Stimulated activated CD4-positive, alpha-beta T cell treated with anti-CD3 and anti-CD28 coated beads, TNF-alpha, amount 100 ng/mL, for 48 hours (primary cell): ENCODE measurements at regions not wholly inside any gene's neighbourhood (a gene's known extent, or its start where the extent isn't known, plus 50 kb on each side); places are given as distances from the start of the nearest gene placed in this dataset.

Experiments
- DNase-seq, 3 donors: peaks; one replicate each; pipeline ENCODE4 v3.0.0-alpha.2; 2020; ENCODE audit warnings: low read depth in 3 of 3

DNA sequence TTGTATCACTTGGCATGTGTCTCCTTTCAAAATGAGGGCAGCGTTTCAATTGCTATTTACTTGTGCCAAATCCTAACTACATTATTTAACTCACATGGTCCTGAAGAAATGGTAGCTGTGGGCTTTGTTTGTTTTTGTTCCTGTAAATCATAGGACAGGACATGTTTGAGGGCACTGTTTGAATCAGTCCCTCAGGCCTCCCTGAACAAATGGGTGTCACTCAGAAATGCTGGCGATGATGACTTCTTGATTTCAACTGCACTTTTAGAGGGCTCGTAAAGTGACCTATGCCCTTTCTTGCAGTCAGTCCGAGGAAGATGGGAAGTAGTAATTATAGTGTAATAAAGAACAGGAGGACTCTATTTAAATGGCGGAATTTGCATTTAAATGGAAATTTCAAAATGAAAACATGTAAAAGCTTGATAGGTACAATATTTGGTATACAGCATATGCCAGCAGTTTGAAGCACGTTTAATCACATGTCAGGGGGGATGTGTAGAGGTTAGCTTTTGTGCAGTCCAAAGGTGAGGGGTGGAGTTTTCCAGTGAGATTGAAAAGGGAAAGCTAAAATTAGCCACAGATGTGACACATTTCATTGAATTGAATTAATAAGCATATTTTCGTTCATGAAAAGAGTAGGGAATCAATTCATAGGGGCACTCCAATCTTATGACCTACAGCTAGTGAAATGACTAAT is 1958.7 kb upstream of the IGFBP7 start:
- no peak for DNase-seq

DNA sequence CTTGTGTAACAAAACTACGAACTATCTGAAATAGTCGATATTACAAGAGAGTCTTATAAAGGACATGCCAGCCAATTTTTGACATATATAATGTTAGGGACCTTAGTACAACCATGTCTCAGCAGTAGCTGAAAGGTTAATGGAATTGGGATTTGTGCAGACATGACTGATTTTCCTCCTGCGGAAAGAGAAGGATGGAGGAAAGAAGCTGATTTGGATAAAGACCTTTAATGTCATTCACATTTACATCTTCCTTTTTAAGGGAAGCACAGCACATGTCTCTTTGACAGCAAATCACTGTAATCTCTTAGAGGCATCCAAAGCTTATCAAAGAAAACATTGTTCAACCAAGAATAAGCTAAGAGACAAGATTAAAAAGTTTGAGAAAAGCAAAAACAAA is 1976.2 kb upstream of the IGFBP7 start:
- DNase-seq, result no peak

DNA sequence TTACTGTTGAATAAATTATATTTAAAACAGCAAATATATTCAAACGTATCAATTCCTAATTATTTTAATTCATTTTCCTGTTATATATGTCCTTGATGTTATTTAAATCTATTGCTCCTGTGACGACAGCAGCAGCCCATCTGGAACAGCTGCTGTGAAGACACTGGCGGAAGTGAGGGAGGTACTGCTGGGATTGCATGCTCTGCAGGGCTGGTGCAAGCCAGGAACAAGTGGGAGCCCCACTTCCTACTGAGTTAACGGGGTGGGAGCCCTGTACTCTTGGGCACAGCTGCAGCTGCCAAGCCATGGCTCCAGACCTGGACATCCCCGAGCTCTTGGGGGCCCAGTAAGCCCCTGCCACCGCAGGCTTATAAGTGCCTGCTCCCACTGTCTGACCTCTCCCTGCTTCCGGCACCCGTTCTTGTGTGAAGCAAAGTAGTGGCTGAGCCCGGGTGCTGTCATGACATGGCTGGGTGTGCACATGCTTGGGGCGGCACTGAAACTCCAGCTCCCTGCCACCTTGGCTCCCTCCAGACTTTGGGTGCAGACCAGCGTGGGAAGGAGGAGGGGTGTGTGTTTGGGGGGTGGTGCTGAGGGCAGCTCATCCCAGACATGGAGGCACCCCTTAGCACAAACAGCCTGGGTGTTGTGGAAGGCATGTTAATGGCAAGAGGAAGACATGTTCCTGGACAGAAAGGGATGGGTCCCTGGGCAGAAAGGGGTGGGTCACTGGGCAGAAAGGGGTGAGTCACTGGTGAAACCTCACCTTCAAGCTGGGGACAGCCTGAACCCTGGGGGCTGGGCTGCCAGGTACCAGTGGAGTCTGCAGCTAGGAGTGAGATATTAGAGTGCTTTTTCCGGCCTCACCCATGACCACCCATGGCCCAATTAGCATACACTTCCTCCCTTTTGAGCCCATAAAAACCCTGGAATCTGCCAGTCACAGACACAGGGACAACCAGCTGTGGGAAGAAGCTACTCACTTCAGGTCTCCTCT is 1981.3 kb upstream of the IGFBP7 start:
- no peak for DNase-seq

DNA sequence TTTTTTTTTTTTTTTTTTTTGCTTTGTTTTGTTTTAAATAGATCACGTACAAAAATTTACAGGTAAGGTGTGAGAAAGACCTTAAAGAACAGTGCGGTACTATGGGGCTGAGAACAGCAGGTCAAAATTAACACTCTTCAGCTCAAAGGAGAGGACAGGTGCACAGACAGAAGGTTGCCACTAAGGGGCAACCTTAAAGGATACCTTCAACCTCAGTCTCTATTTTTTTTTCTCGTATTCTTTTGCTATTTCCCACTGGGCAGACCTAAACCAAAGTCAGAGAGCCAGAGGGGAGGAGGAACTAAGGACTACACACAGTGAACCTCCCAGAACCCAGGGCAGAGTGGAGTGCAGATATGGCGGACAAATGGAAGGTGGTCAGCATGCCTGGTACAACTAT is 1984.3 kb upstream of the IGFBP7 start:
- DNase-seq, result no peak

DNA sequence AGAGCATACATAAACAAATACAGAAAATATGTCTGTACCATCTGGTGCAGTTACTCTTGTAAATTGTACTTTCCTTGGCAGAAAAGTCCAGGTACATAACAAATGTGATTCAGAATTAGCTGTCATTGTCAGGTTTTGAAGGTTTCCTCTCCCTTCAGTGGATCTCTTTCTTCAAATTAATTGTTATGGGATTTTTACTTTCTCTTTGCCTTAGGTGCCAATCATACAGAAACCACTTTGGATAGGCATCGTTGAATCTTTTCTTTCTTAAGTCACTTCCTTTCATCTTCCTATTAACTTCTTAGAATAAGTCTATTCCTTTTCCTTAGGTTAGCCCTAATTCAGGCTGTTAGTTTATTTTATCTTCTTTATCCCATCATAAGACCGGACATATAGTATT is 1992.1 kb upstream of the IGFBP7 start:
- no peak for DNase-seq

DNA sequence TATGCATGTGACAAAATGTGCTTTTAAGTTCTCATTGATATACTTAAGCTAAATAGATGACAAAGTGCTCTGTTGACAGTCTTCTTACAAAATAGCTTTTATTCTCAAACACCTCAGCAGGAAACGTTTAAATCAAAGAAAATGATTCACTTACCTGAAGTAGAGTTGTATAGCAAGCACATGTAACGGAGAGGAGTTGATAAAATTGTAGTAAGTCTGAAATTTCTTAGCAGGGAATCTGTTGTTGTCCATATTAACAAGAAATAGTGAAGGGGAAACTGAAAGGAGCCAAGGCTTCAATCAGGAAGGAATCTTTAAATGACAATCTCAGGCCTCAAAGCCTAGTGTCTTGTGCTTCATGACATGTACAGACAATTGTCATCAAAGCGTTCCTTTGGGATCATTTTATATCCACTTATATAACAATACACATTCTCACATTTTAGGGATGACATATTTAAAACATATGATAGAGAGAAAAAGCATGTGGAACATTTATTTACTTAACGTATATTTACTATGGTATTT is 2010.2 kb upstream of the IGFBP7 start:
- no peak for DNase-seq

DNA sequence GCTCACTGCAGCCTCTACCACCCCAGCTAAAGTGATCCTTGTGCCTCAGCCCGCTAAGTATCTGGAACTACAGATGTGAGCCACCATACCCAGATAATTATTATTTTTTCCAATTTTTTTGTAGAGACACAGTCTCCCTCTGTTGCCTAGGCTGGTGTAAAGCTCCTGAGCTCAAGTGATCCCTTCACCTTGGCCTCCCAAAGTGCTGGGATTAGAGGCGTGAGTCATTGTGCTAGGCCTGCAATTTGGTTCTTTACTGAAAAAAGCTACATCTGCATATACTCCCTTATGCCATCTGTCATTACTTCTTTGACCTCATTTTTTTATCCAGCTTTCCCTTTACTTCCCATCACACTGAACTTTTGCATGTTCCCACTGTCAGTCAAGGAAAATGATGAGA is 2012.4 kb upstream of the IGFBP7 start:
- DNase-seq, result no peak

DNA sequence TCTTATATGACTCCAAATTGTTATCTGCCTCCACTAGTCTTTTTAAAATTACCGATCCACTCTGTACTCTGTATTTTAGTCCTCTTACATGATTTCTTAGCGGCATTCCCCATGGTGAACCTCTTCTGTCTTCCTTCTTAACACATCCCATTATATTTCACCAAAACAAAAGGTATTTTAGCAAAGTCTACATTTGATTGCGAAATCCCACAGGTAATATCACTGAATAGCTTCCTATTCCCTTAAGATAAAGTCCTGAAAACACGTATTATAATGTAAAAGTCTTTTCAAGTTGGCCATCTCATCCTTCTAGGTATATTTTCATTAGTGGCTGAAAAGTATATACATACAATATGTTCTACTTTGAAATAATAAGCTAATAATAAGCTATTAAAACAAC is 2016.0 kb upstream of the IGFBP7 start:
- DNase-seq, result no peak

DNA sequence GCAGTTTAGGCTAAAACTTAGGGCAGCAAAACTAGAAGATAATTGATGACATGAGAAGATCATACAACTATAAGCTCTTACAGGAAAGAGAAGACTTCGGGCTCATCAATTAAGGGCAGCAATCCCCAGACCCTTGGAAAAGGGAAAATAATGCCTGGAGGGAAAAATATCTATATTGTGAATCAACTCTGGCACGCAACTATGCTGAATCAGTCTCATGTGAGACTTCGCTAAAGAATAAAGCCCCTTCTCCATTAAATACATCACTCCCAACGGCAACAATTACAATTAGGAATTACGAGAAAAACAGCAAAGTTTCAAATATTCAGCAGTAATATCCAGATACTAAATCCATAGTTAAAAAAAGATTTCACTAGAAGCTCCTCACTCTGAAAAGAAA is 2016.8 kb upstream of the IGFBP7 start:
- no peak for DNase-seq

DNA sequence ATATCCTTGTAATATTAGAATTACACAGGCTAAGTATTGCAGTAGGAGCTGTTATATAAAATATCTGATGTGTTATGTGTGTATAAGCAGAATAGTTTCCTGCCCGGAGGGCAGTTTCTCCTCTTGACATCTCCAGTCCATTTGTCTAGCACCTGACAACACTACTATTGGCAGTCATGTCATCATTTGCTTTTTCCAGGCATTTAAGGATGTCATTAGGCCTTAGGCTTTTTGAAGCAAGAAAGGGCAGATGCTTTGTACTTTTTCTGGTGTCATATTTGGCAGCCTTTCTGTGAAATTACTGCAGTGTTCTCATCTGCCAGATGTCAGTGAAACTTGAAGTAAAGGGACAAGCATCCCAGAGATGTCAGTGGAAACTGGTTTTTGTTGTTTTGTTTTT is 2017.6 kb upstream of the IGFBP7 start:
- DNase-seq, result no peak

DNA sequence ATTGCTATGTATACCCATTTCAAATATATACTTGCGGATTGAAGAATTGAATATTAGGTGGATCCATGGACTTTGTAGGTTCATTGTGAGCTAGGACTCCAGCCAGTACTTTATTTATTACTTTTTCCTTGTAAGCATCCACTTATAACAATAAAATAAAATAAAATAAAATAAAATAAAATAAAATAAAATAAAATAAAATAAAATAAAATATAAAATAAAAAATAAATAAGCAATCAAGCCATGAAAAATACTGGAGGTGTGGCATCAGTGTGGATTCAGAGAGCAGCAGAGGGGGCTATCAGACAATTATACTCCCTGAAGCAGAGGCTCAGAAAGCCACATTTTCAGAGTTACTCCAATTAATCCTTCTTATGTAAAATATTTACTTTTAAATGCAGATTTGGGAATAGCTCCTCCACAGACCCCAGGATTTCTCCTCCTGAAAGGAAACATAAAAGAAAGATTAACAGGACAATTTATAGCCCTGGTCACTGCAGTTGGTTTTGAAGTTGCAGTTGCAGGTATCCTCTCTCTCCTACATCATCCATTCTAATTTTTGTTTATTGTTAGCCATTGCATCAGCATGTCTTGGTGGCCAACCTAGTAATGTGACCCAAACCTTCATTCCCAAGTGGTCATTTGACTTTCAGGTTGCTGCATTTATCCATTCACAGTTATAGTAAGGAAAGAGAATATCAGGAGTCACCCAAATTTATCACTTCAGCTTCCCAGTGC is 2025.2 kb upstream of the IGFBP7 start:
- DNase-seq, result no peak

DNA sequence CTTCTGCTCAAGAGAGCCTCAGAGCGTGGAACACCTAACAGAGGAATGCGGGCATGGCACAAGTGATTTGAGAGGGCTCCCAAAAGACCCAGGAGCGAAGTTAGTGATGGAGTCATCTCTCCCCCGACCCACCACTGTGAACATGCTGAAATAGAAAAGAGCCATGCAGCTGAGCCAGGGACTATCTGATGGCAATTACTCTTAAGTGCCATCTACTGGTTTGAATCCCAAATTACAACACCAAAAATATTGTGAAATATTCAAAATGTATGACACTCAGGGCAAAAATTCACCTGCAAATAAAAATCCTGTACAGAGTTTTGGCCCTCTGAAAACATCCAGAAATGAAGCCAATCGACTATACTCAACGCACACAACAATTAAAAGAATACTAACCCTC is 2038.9 kb upstream of the ADGRL3 start:
- no peak for DNase-seq

DNA sequence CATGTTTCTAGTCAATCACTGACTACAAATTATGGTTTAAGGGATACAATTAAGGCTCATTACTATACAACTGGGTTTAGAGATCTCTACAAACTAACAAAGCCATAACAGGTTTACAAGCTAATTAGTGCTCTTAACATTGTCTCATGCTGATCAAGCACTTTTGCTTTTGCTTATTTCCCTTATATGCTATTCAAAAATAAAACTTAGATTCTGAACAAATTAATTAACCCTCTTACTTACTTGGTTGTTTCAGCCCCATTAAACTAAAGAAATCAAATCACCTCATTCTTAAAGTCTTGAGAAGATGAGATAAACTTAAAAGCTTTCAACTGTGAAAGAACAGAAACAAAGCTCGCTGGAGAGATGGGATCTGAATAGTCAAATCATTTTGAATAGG is 2024.5 kb upstream of the ADGRL3 start:
- DNase-seq, result no peak

DNA sequence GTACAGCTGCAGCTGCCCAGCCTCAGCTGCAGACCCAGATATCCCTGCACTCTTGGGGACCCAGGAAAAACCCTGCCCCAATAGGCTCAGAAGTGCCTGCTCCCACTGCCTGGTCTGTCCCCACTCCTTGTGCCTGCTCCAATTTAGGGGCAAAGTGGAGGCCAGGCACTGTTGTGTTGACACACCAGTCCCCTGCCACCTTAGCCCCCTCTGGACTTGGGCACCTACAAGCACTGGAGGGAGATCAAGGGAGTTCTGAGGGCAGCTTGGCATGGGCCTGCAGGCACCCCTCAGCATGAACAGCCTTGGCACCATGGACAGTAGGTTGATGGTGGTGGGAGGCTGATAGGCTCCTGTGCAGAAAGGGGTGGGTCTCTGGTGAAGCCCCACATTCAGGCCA is 2020.8 kb upstream of the ADGRL3 start:
- DNase-seq, result no peak

DNA sequence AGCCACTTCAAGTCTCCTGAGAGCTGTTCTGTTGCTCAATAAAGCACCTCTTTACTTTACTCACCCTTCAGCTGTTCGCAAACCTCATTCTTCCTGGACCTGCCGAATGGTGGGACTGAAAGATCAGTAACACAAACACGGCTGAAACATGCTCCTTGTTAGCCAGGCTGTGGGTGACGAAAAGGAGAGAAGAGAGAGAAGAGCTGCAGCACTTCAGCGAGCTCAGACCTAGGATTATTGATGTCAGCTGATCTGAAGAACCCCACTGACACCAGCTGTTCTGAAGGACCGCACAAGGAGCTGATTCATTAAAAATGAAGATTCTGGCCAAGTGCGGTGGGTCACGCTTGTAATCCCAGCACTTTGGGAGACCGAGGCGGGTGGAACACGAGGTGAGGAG is 2020.0 kb upstream of the ADGRL3 start:
- DNase-seq, result no peak

DNA sequence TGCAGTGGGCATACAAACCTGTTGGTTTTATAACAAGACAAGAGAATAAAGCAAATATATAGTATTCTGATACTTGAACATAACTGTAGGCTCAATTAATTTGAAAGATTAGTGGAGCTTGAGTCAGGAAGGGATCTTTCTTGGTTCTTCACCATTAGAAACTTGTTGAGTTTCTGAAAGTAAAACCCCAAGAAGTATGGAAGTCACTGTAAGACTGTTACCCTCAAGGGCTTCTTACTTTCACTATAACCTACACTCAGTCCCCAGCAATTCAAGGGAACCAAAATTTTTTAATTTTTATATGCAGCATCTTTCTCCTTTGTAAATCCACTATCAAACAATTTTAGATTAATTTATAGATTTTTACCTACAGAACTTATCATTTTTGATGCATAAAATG is 2019.2 kb upstream of the ADGRL3 start:
- DNase-seq, result no peak

DNA sequence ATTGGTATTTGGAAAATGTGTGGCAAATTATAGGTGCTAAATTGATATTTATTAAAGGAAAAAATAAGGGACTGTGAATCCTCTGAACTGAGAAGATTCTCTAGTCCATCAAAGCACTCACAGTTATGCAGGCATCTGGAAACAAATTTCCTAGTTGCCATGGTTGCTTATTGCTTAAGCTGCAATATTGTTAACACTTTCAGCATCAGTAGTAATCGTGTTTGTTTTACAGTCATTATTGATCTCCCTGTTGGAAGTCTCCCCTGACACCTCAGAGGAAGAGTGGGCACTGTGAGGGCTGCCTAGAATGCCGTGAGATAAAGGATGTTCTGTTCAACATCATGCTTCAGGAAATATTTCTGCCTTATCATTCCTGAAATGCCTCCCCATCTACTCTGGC is 2004.3 kb upstream of the ADGRL3 start:
- DNase-seq, result no peak

DNA sequence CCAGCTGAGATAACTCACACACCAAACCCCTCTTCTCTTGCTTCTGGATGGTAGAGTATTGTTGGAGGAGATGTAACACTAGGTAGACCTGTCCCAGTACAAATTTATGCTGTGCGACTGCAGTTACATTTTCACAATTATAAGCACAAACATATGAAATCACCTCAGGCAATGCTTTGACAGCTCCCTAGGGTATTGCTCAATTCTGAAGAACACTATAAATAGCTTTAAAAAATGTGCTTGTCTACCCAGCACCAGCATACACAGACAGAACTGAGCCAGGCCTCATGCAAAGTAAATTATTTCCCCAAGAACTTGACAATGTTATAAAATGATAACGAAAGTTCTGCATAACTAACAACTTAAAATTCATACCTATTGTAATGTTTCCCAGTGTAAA is 1999.1 kb upstream of the ADGRL3 start:
- no peak for DNase-seq

DNA sequence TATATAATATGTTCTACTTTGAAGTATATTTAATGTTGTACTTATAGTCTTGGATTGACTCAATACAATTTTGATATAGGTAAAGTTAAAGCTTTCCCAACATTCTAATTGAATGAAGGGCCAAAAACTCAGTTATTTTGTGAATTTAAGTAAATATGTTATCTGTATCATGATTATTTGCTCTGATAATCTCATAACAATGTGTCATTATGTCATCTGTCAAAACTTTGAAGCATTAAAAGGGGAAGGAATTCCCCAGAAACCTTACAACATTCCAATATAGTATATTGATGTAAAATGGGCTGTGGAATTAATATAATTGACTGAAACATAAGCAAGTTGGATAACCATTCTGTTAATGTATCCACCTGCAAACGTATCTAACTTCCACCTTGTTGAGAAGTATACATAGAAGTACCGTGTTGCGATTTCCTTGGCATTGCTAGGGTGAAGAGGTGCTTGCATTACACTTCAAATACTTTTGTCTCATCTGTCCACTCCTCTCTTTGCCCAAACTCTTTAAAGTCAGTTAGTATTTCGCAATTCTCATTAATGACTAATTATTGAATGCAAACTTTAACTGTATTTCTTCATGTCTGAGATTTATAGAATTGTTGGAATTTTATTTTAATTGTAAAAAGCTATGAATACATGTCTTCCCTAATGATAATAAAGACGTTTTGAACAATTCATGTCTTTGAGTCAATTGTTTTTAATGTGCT is 1982.1 kb upstream of the ADGRL3 start:
- DNase-seq, result no peak

DNA sequence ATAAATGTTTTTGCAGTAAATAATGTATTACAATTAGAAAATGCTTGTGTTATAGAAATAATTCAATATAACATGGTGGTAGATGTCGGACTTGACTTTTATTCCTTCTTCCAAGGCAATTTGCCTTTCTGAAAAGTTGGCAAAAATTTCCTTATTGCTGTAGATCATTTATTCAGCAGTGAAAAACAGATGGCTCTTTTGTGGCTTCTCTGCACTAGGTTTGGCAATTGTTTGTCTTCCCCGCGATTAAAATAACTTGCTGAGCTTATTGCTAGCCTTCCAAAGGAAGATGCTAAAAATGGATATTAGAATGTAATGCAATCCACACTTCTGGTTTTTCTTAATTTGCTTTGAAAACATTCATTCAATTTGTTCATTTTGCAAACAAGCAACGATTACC is 1977.9 kb upstream of the ADGRL3 start:
- DNase-seq, result no peak

DNA sequence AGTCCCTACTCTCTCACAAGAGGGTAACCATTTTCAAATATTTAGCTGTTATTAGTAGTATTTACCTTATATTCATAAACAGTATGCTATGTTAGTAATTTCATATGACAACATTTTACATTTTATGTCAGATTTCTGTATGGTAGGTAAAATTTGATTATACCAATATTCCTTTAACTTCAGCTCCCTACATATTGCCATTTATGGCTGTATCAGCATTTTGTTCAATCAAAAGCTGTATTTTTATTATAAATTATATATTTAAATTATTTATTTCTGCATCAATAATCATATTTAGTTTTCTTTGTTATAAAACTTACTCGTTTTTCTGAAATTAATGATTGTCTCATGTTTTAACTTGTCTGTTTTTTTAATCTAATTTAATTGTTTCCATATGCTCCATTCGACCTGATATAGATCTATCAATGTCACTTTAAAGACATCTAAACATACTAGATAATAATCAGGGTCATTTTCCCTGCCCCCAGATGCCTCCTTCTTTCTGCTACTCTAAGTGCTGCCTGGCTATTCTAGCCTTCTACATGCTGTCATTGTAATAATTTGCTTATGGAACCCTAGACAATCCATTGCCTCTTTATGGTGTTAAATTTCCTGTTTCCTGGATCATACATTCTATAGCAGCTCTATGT is 1976.7 kb upstream of the ADGRL3 start:
- no peak for DNase-seq
